ENCODE measurements at regions not wholly inside any gene's neighbourhood (a gene's known extent, or its start where the extent isn't known, plus 50 kb on each side); places are given as distances from the start of the nearest gene placed in this dataset.

DNA sequence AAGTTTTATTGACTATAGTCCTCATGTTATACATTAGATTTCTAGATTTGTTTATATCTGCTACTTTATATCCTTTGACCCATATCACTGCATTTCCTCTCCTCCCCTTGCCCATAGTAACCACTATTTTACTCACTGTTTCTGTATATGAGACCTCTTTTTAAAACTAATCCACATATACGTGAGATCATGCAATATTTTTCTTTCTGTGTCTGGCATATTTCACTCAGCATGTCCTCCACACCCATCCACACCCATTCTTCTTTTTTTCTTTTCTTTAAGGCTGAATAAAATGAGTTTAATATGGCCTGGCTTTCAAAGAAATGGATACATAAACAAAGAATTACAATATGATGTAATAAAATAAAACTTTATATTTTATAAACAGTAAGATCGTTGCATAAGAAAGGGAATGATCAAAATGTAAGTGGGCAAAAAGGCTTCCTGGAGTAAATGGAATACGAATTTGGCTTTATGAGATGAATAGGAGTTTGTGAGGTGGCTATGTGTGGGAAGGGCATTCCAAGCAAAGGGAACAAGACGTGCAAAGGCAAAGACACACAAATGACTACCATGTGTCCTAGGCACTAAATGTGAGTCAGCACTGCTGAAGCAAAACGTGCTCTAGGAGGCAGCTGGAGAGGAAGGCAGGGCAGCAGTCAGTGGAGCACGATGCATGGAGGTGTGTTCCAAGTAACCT, 53.2 kb upstream of the HIF1A start:
- no peak overlapping the region for H3K27ac Mint-ChIP-seq

DNA sequence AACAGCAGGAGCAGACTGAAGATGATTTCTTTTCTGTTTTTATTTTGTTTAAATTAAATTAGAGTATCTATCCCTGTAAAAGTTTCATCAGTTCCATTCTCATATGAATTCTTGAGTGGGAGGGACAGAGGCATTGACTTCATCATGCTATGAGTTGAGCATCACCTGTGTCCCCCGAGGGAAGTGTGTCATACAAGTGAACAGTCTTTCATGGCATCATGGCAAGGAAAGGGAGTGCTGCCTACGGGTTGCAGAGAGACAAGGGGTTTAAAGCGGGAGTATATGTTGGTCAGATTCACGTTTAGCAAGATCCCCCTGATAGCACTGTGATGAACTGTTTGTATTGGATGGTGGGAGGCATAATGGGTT, 52.7 kb upstream of the HIF1A start:
- ATAC-seq = no peak
- DNase-seq (ENCODE audit: low spot score in 2 of 2) = no peak
- Mint-ChIP-seq H3K9me3 (peaks cover 0 to 12% of the 10 kb centered on the region in 2 donors), H3K36me3 (peaks cover 0 to 8% of the 10 kb centered on the region in 2 donors), H3K27ac (no peak overlapping the region)

More for the DNA sequence above, 53.2 kb upstream of the HIF1A start:
- DNase-seq (ENCODE audit: low spot score in 2 of 2) (no peak), ATAC-seq (no peak)
- H3K9me3 Mint-ChIP-seq = peaks cover 3 to 15% of the 10 kb centered on the region in 2 donors
- peaks cover 0 to 12% of the 10 kb centered on the region in 2 donors for H3K36me3 Mint-ChIP-seq

DNA sequence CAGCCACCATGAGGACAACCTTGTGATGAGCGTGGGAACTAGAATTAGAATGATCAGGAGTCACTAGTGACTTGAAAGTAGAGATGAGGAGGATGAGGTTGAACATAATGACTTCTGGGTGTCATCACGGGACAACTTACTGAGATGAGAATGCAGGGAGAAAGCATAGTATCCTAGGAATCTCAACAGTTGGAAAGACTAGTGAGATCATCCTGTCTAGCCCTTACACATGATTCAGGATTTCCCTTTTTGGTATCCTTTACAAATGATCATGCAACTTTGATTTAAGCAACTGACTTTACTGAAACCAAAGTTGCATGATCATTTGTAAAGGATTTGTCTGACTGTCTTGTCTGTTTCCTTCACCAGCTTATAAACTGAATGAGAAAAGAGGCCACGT, 51.8 kb upstream of the HIF1A start:
- Mint-ChIP-seq H3K27ac (no peak overlapping the region), H3K36me3 (peaks cover 0 to under 1% of the 10 kb centered on the region in 2 donors), H3K9me3 (peaks cover 0 to 12% of the 10 kb centered on the region in 2 donors)
- no peak for DNase-seq (ENCODE audit: low spot score in 2 of 2)
- no peak for ATAC-seq

DNA sequence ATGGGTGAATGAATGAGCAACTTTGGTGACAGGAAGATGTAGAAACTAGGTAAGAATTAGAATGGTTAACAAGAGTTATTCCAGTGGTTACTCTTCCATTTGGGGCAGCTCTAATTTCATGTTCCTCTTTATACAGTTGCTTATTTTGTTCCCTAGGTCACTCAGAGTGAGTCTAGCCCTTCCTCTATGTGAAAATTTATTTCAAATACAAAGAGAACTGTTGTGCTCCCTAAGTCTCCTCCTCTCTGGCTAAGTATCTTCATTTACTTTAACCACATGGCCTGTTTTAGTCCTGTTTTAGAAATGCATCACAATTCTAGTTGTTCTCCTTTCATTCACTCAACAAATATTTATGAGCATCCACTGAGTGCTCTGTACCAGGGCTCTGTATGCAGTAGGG, 51.1 kb upstream of the HIF1A start:
- ATAC-seq (no peak), DNase-seq (ENCODE audit: low spot score in 2 of 2) (no peak)
- Mint-ChIP-seq H3K27ac (no peak overlapping the region), H3K36me3 (no peaks in the 10 kb centered on the region), H3K9me3 (peaks cover 0 to 12% of the 10 kb centered on the region in 2 donors)

DNA sequence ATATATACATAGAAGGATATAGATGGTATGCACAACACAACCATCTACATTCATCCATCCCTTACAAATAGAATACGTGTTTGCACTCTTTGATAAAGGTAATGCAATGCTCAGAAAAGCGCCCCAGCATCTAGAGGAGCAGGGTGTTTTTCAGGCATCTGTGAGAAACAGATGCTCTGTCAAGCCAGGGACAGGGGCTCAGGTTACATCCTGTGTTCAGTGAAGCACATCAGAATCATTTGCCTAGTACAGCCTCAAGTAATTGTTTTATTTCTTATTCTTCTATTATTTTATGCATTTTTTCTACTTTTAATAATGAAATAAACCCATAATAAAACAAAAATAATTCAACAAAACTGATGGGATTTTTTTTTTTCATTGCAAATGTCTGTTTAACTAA, 50.5 kb upstream of the HIF1A start:
- Mint-ChIP-seq H3K36me3 (no peaks in the 10 kb centered on the region), H3K9me3 (peaks cover 0 to 12% of the 10 kb centered on the region in 2 donors), H3K27ac (no peak overlapping the region)
- no peak for ATAC-seq
- no peak for DNase-seq (ENCODE audit: low spot score in 2 of 2)

DNA sequence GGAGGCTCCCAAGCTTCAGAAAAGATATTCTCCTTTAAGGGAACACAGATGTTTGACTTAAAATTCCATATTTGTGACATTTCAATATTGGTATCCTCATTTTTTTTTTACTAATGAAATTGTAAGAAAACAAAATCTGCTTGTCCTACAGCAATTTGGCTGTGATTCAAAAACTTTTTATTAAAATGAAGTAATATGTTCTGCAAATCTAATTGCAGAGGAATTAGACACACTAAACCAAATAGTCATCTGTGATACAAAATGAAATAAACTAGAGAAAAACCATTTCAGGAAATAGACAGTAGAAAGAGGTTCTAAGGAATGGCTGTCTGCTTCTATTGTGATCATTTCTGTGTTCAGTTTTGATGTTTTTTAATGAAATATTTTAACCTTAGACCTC, 50.1 kb upstream of the HIF1A start:
- DNase-seq (ENCODE audit: low spot score in 2 of 2) = no peak
- Mint-ChIP-seq H3K9me3 (peaks cover 0 to 12% of the 10 kb centered on the region in 2 donors), H3K27ac (no peak overlapping the region), H3K36me3 (no peaks in the 10 kb centered on the region)
- no peak for ATAC-seq
